Thyroid gland (tissue), 4 donors: ENCODE measurements at regions not wholly inside any gene's neighbourhood (a gene's known extent, or its start where the extent isn't known, plus 50 kb on each side); places are given as distances from the start of the nearest gene placed in this dataset.

ENCODE experiments used
- POLR2A ChIP-seq, 2 donors: fragments of 450-650 bp; IDR thresholded peaks; one replicate each; pipeline ENCODE4 v1.6.1; 2017; ENCODE audit warnings: antibody characterized with exemption in 2 of 2, mild to moderate bottlenecking in 2 of 2, moderate library complexity in 1 of 2
- TF ChIP-seq, protein P1 (sequence below), 6 experiments: fragments of 200-600 bp in 3 of 6; fragments of 450-650 bp in 3 of 6; sonication (generic) in 3 of 6; IDR thresholded peaks; one replicate each; pipeline ENCODE4 v1.5.1; 2016 to 2019; ENCODE audit warnings: antibody characterized with exemption in 6 of 6, mild to moderate bottlenecking in 2 of 6, inconsistent platforms in 1 of 6, moderate library complexity in 1 of 6

DNA sequence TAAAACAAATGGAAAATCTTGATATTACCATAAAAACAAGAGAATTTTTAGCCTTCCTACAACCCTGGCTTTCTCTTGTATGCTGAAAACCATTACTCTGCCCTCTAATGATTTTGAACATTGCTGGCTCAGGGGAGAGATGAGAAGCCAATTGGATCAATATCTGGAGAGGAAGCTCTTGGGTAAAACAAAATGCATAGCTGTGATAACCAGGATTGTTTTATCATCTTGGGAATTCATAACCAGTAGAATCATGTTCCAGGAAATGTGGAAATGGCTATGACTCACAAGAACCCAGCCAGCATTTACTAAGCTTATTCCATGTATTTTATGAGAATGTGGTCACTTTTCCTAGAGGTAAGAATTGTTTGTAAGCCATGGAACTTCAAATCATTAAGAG lies 51.1 kb upstream of the CTNND2 start:
- TF ChIP-seq, protein P1, sequence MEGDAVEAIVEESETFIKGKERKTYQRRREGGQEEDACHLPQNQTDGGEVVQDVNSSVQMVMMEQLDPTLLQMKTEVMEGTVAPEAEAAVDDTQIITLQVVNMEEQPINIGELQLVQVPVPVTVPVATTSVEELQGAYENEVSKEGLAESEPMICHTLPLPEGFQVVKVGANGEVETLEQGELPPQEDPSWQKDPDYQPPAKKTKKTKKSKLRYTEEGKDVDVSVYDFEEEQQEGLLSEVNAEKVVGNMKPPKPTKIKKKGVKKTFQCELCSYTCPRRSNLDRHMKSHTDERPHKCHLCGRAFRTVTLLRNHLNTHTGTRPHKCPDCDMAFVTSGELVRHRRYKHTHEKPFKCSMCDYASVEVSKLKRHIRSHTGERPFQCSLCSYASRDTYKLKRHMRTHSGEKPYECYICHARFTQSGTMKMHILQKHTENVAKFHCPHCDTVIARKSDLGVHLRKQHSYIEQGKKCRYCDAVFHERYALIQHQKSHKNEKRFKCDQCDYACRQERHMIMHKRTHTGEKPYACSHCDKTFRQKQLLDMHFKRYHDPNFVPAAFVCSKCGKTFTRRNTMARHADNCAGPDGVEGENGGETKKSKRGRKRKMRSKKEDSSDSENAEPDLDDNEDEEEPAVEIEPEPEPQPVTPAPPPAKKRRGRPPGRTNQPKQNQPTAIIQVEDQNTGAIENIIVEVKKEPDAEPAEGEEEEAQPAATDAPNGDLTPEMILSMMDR (IDR thresholded peaks at IDR 0.05), result no peak
- TF ChIP-seq POLR2A (IDR thresholded peaks at IDR 0.05), result no peak
